ENCODE measurements at regions not wholly inside any gene's neighbourhood (a gene's known extent, or its start where the extent isn't known, plus 50 kb on each side); places are given as distances from the start of the nearest gene placed in this dataset.

DNA sequence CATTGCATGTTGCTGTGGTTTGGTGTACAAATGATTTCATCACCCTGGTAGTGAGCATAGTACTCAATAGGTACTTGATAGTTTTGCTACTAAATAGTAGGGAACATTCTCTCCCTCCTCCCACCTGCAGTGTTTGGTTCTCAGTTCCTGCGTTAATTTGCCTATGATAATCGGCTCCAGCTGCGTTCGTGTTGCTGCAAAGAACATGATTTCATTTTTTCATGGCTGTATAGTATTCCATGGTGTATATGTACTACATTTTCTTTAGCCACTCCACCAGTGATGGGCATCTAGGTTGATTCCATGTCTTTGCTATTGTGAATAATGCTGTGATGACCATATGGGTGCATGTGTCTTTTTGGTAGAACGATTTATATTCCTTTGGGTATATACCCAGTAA, 903.4 kb downstream of the TTLL7 start:
- FAIRE-seq: no peak
- Histone ChIP-seq H3K36me3 (ENCODE audit: control insufficient read depth in 2 of 3, insufficient read depth in 3 of 3, low read length in 3 of 3) (no peaks in the 10 kb centered on the region), H3K9me3 (ENCODE audit: control insufficient read depth in 2 of 3, insufficient read depth in 1 of 3, low read length in 3 of 3) (no peaks in the 10 kb centered on the region), H3K27me3 (ENCODE audit: control insufficient read depth, insufficient read depth, low read length) (no peaks in the 10 kb centered on the region), H3K9ac (ENCODE audit: low read length in 3 of 3) (no peak overlapping the region), H3K4me3 (ENCODE audit: low read length in 3 of 3) (no peak overlapping the region), H3K4me1 (ENCODE audit: control insufficient read depth in 2 of 3, insufficient read depth in 2 of 3, low read depth in 1 of 3, low read length in 3 of 3) (no peaks in the 10 kb centered on the region), H3K27ac (ENCODE audit: low read depth in 2 of 2, low read length in 2 of 2) (no peak overlapping the region)
- TF ChIP-seq, protein P1, sequence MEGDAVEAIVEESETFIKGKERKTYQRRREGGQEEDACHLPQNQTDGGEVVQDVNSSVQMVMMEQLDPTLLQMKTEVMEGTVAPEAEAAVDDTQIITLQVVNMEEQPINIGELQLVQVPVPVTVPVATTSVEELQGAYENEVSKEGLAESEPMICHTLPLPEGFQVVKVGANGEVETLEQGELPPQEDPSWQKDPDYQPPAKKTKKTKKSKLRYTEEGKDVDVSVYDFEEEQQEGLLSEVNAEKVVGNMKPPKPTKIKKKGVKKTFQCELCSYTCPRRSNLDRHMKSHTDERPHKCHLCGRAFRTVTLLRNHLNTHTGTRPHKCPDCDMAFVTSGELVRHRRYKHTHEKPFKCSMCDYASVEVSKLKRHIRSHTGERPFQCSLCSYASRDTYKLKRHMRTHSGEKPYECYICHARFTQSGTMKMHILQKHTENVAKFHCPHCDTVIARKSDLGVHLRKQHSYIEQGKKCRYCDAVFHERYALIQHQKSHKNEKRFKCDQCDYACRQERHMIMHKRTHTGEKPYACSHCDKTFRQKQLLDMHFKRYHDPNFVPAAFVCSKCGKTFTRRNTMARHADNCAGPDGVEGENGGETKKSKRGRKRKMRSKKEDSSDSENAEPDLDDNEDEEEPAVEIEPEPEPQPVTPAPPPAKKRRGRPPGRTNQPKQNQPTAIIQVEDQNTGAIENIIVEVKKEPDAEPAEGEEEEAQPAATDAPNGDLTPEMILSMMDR (IDR thresholded peaks at IDR 0.05; ENCODE audit: borderline replicate concordance, extremely low read depth, insufficient read depth): no peak
- DNase-seq: no peak
- intact Hi-C loops (cut with DNase I): no loop called here

DNA sequence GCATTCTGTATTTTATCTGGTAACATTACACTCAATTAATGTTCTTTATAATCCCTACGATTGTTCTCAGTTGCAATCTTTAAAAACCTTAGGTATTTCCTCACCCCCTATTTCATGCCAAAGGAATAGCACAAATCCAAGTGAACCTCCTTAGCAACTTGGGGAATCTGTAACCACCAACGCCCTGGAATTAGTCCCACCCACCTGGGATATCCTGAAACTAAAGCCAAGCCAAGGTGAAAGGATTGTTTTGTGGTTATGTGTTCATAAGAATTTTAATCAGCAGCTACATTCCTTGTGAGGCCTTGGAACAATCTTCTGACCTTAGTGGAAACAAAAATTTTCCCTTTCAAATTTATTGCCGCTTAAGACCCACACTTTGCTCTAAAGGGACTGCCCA, 908.7 kb downstream of the TTLL7 start:
- intact Hi-C loops (cut with DNase I): no loop called here
- Histone ChIP-seq H3K27me3 (ENCODE audit: control insufficient read depth, insufficient read depth, low read length) (no peaks in the 10 kb centered on the region), H3K9me3 (ENCODE audit: control insufficient read depth in 2 of 3, insufficient read depth in 1 of 3, low read length in 3 of 3) (no peaks in the 10 kb centered on the region), H3K36me3 (ENCODE audit: control insufficient read depth in 2 of 3, insufficient read depth in 3 of 3, low read length in 3 of 3) (no peaks in the 10 kb centered on the region), H3K4me3 (ENCODE audit: low read length in 3 of 3) (no peak overlapping the region), H3K4me1 (ENCODE audit: control insufficient read depth in 2 of 3, insufficient read depth in 2 of 3, low read depth in 1 of 3, low read length in 3 of 3) (no peaks in the 10 kb centered on the region), H3K9ac (ENCODE audit: low read length in 3 of 3) (no peak overlapping the region), H3K27ac (ENCODE audit: low read depth in 2 of 2, low read length in 2 of 2) (no peak overlapping the region)
- no peak for DNase-seq
- TF ChIP-seq, protein P1 (IDR thresholded peaks at IDR 0.05; ENCODE audit: borderline replicate concordance, extremely low read depth, insufficient read depth): no peak
- FAIRE-seq: no peak

DNA sequence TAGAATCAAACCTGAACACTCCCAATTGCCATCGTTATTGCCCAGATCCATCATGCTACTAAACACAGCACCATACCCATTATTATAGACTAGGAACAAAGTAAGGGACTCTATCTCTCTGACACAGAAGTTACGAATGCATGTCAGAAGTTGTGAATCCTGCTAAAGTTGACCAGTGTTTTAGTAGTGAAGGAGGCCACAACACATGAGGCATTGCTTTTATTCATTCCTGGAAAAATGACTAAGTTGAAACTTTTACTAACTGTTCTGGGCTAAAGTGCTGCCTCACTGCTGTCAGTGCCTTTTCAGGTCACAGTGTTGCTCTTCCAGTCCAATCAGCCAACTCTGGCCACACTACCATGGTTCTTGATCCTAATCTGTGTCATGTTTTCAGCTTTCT, 911.1 kb downstream of the TTLL7 start:
- intact Hi-C loops (cut with DNase I): no loop called here
- H3K4me3 ChIP-seq (ENCODE audit: low read length in 3 of 3): no peak overlapping the region
- H3K4me1 ChIP-seq (ENCODE audit: control insufficient read depth in 2 of 3, insufficient read depth in 2 of 3, low read depth in 1 of 3, low read length in 3 of 3): no peaks in the 10 kb centered on the region
- H3K27me3 ChIP-seq (ENCODE audit: control insufficient read depth, insufficient read depth, low read length): no peaks in the 10 kb centered on the region
- no peak overlapping the region for H3K27ac ChIP-seq (ENCODE audit: low read depth in 2 of 2, low read length in 2 of 2)
- no peak for FAIRE-seq
- H3K9ac ChIP-seq (ENCODE audit: low read length in 3 of 3): no peak overlapping the region
- no peak for DNase-seq
- no peaks in the 10 kb centered on the region for H3K36me3 ChIP-seq (ENCODE audit: control insufficient read depth in 2 of 3, insufficient read depth in 3 of 3, low read length in 3 of 3)
- TF ChIP-seq, protein P1 (IDR thresholded peaks at IDR 0.05; ENCODE audit: borderline replicate concordance, extremely low read depth, insufficient read depth): no peak
- H3K9me3 ChIP-seq (ENCODE audit: control insufficient read depth in 2 of 3, insufficient read depth in 1 of 3, low read length in 3 of 3): no peaks in the 10 kb centered on the region

DNA sequence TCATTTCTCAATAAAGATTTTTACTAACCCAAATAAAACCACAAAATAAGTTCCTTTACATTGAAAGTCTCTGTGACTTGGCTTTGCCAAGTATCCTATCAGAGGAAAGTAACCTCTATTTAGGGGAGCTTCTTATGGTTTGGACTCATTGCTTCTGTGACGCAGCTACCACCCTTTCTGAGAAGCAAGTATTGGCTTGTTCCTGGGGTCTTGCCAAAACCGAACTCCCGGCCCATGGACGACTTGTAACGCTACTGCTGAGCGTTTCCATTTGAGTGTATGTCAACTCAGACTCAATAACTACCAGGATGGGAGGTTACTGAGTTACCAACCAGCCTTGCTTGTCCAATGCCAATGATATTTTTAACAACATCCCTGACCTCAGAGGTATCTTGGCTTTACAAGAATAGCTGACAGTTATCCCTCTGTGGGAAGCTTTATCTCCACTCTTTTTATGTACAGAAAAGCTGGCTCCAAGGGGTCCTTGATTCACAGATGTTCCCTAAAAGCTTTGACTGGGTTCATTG, 911.9 kb downstream of the TTLL7 start:
- no peaks in the 10 kb centered on the region for H3K9me3 ChIP-seq (ENCODE audit: control insufficient read depth in 2 of 3, insufficient read depth in 1 of 3, low read length in 3 of 3)
- intact Hi-C loops (cut with DNase I): no loop called here
- TF ChIP-seq, protein P1 (IDR thresholded peaks at IDR 0.05; ENCODE audit: borderline replicate concordance, extremely low read depth, insufficient read depth): no peak

More for the DNA sequence above, 911.9 kb downstream of the TTLL7 start:
- no peaks in the 10 kb centered on the region for H3K36me3 ChIP-seq (ENCODE audit: control insufficient read depth in 2 of 3, insufficient read depth in 3 of 3, low read length in 3 of 3)
- DNase-seq (no peak), FAIRE-seq (no peak)
- H3K4me3 ChIP-seq (ENCODE audit: low read length in 3 of 3): no peak overlapping the region
- H3K27ac ChIP-seq (ENCODE audit: low read depth in 2 of 2, low read length in 2 of 2): no peak overlapping the region
- no peaks in the 10 kb centered on the region for H3K4me1 ChIP-seq (ENCODE audit: control insufficient read depth in 2 of 3, insufficient read depth in 2 of 3, low read depth in 1 of 3, low read length in 3 of 3)
- H3K9ac ChIP-seq (ENCODE audit: low read length in 3 of 3): no peak overlapping the region
- H3K27me3 ChIP-seq (ENCODE audit: control insufficient read depth, insufficient read depth, low read length): no peaks in the 10 kb centered on the region
